H1 (cell line): ENCODE measurements at regions not wholly inside any gene's neighbourhood (a gene's known extent, or its start where the extent isn't known, plus 50 kb on each side); places are given as distances from the start of the nearest gene placed in this dataset.

Experiments used
- CTCF ChIA-PET: fragments of 300-600 bp; sonication (Branson Sonifier 250); formaldehyde crosslinking; loops from one replicate; lab custom pipeline; 2021; ENCODE audit not compliant: partially characterized antibody; lab: Charles Lee
- POLR2A ChIA-PET: fragments of 300-600 bp; sonication (Branson Sonifier 250); formaldehyde crosslinking; loops from one replicate; lab custom pipeline; 2021; ENCODE audit warnings: inconsistent platforms; ENCODE audit not compliant: partially characterized antibody; lab: Charles Lee
- DNase-seq, 2 experiments: peaks; one replicate each; pipeline versions ENCODE4 v3.0.0 to v3.0.0-alpha.2; 2010 to 2022; ENCODE audit warnings: low spot score in 2 of 2, low read depth in 1 of 2, mixed read lengths in 1 of 2
- FAIRE-seq: peaks from 2 replicates; lab custom pipeline; 2011; peaks lifted over from hg19 to GRCh38; lab: Jason Lieb, UNC
- H2AFZ ChIP-seq: 2 replicates; pipeline ENCODE4 v1.8.1; 2012; ENCODE audit warnings: low read length, inconsistent platforms
- H2AK5ac ChIP-seq: 2 replicates; pipeline ENCODE4 v1.6.1; 2013; ENCODE audit warnings: low read depth, low read length
- H2BK120ac ChIP-seq: replicated peaks from 2 replicates; pipeline ENCODE3; 2013; ENCODE audit warnings: low read depth, low read length, inconsistent platforms
- H2BK12ac ChIP-seq: 2 replicates; pipeline ENCODE4 v1.6.1; 2013; ENCODE audit warnings: low read depth, low read length
- H2BK15ac ChIP-seq: 2 replicates; pipeline ENCODE4 v1.6.1; 2013; ENCODE audit warnings: low read length
- H2BK20ac ChIP-seq: 2 replicates; pipeline ENCODE4 v1.6.1; 2013; ENCODE audit warnings: low read length
- H2BK5ac ChIP-seq: 2 replicates; pipeline ENCODE4 v1.6.1; 2013; ENCODE audit warnings: low read depth, low read length
- H3K14ac ChIP-seq: 2 replicates; pipeline ENCODE4 v1.6.1; 2013; ENCODE audit warnings: inconsistent platforms; ENCODE audit not compliant: insufficient read length
- H3K18ac ChIP-seq: 2 replicates; pipeline ENCODE4 v1.6.1; 2013; ENCODE audit warnings: low read length; ENCODE audit errors: extremely low read depth
- H3K23ac ChIP-seq: 2 replicates; pipeline ENCODE4 v1.6.1; 2013; ENCODE audit warnings: inconsistent platforms; ENCODE audit not compliant: insufficient read length
- H3K23me2 ChIP-seq: 2 replicates; pipeline ENCODE4 v1.6.1; 2013; ENCODE audit warnings: low read depth, low read length
- H3K27ac ChIP-seq: 2 replicates; pipeline ENCODE4 v1.6.1; 2011; ENCODE audit warnings: low read depth, low read length, inconsistent platforms
- H3K27me3 ChIP-seq, 4 experiments: replicated peaks in 1 of 4; 1 replicate in 1 of 4; 2 replicates in 3 of 4; pipeline versions ENCODE4 v1.6.1 to v1.8.1; 2011 to 2013; ENCODE audit warnings: low read length in 3 of 4, mild to moderate bottlenecking in 3 of 4, inconsistent platforms in 2 of 4, mixed read lengths in 2 of 4, moderate library complexity in 1 of 4; ENCODE audit not compliant: control insufficient read depth in 3 of 4, insufficient read depth in 3 of 4; ENCODE audit errors: extremely low read depth in 1 of 4
- H3K36me3 ChIP-seq, 4 experiments: 2 replicates each; pipeline versions ENCODE4 v1.6.1 to v1.8.1; 2011 to 2013; ENCODE audit warnings: mild to moderate bottlenecking in 4 of 4, low read length in 3 of 4, moderate library complexity in 2 of 4, control low read depth in 1 of 4, inconsistent platforms in 1 of 4; ENCODE audit not compliant: insufficient read depth in 4 of 4, control insufficient read depth in 2 of 4
- H3K4ac ChIP-seq: replicated peaks from 2 replicates; pipeline ENCODE3; 2013; ENCODE audit warnings: low read length, low read depth, mixed read lengths, inconsistent platforms; ENCODE audit not compliant: insufficient read length
- H3K4me1 ChIP-seq, 4 experiments: replicated peaks in 1 of 4; 1 replicate in 1 of 4; 2 replicates in 3 of 4; pipeline versions ENCODE4 v1.6.1 to v1.8.1; 2011 to 2013; ENCODE audit warnings: low read length in 3 of 4, inconsistent platforms in 2 of 4, mixed read lengths in 1 of 4; ENCODE audit not compliant: insufficient read depth in 4 of 4, control insufficient read depth in 3 of 4
- H3K4me2 ChIP-seq, 2 experiments: 2 replicates each; pipeline versions ENCODE4 v1.6.1 to v1.8.1; 2011 to 2013; ENCODE audit warnings: low read depth in 2 of 2, low read length in 2 of 2, control low read depth in 1 of 2, inconsistent platforms in 1 of 2, mild to moderate bottlenecking in 1 of 2; ENCODE audit not compliant: insufficient read depth in 1 of 2
- H3K4me3 ChIP-seq, 4 experiments: fragments of 200-600, 300-600 bp in 1 of 4; sonication (generic), shearing (Covaris generic), sonication (Bioruptor Twin) in 1 of 4; 2 replicates each; pipeline versions ENCODE4 v1.5.1 to v1.8.1; 2011 to 2016; ENCODE audit warnings: low read length in 4 of 4, low read depth in 3 of 4, control low read depth in 2 of 4, inconsistent platforms in 2 of 4, mild to moderate bottlenecking in 2 of 4, mixed read lengths in 1 of 4, moderate library complexity in 1 of 4; ENCODE audit not compliant: insufficient read depth in 2 of 4; ENCODE audit errors: extremely low read depth in 1 of 4
- H3K56ac ChIP-seq: replicated peaks from 2 replicates; pipeline ENCODE3; 2013; ENCODE audit warnings: low read depth, mild to moderate bottlenecking, mixed read lengths, low read length, inconsistent platforms; ENCODE audit not compliant: insufficient read length
- H3K79me1 ChIP-seq: 2 replicates; pipeline ENCODE4 v1.6.1; 2013; ENCODE audit warnings: low read depth, low read length, control low read depth
- H3K79me2 ChIP-seq, 2 experiments: 2 replicates each; pipeline versions ENCODE4 v1.6.1 to v1.8.1; 2012 to 2013; ENCODE audit warnings: low read length in 2 of 2, mild to moderate bottlenecking in 2 of 2, inconsistent platforms in 1 of 2; ENCODE audit not compliant: insufficient read depth in 2 of 2, control insufficient read depth in 1 of 2
- H3K9ac ChIP-seq, 4 experiments: replicated peaks in 1 of 4; 1 replicate in 1 of 4; 2 replicates in 3 of 4; pipeline versions ENCODE4 v1.6.1 to v1.8.1; 2011 to 2013; ENCODE audit warnings: low read depth in 3 of 4, low read length in 3 of 4, control low read depth in 2 of 4, mild to moderate bottlenecking in 2 of 4, moderate library complexity in 2 of 4, inconsistent platforms in 1 of 4; ENCODE audit errors: extremely low read depth in 1 of 4
- H3K9me3 ChIP-seq, 2 experiments: 2 replicates each; pipeline versions ENCODE4 v1.6.1 to v1.8.1; 2012 to 2013; ENCODE audit warnings: mild to moderate bottlenecking in 2 of 2, moderate library complexity in 2 of 2, control low read depth in 1 of 2, inconsistent platforms in 1 of 2, low read depth in 1 of 2, low read length in 1 of 2, mixed read lengths in 1 of 2; ENCODE audit not compliant: insufficient read depth in 2 of 2
- H4K20me1 ChIP-seq, 2 experiments: replicated peaks in 1 of 2; 2 replicates each; pipeline versions ENCODE3 to v1.8.1; 2011 to 2013; ENCODE audit warnings: inconsistent platforms in 2 of 2, low read length in 2 of 2, mild to moderate bottlenecking in 1 of 2; ENCODE audit not compliant: insufficient read depth in 2 of 2, control insufficient read depth in 1 of 2
- H4K5ac ChIP-seq: 2 replicates; pipeline ENCODE4 v1.6.1; 2013; ENCODE audit warnings: low read length, low read depth, mixed read lengths, inconsistent platforms; ENCODE audit not compliant: insufficient read length
- H4K8ac ChIP-seq: 2 replicates; pipeline ENCODE4 v1.8.0; 2013; ENCODE audit warnings: mild to moderate bottlenecking, moderate library complexity, low read length, inconsistent platforms; ENCODE audit not compliant: insufficient read depth; ENCODE audit errors: extremely low read depth
- H4K91ac ChIP-seq: replicated peaks from 2 replicates; pipeline ENCODE3; 2013; ENCODE audit warnings: low read length, mixed read lengths, inconsistent platforms; ENCODE audit not compliant: insufficient read length
- ASH2L ChIP-seq: fragments of 200-600, 300-600 bp; sonication (generic); IDR thresholded peaks from one replicate; pipeline ENCODE4 v1.7.1; 2017; ENCODE audit warnings: low read length
- BRCA1 ChIP-seq: IDR thresholded peaks from 2 replicates; pipeline ENCODE4 v1.6.1; 2012; ENCODE audit warnings: low read depth, low read length, improper control_type of control experiment
- CEBPB ChIP-seq: IDR thresholded peaks from 2 replicates; pipeline ENCODE4 v1.6.1; 2012; ENCODE audit warnings: low read depth, low read length
- CHD1 ChIP-seq: IDR thresholded peaks from 2 replicates; pipeline ENCODE4 v1.6.1; 2012; ENCODE audit warnings: low read depth, low read length, improper control_type of control experiment
- CHD2 ChIP-seq: IDR thresholded peaks from 2 replicates; pipeline ENCODE4 v1.6.1; 2012; ENCODE audit warnings: low read length, improper control_type of control experiment
- CREB1 ChIP-seq: IDR thresholded peaks from 2 replicates; pipeline ENCODE4 v1.6.1; 2012; ENCODE audit warnings: inconsistent platforms
- EGR1 ChIP-seq: IDR thresholded peaks from 2 replicates; pipeline ENCODE4 v1.6.1; 2011; ENCODE audit warnings: low read depth, low read length, borderline replicate concordance
- EZH2 ChIP-seq: fragments of 200-600 bp; sonication (generic); IDR thresholded peaks from 2 replicates; pipeline ENCODE4 v1.7.1; 2012; ENCODE audit warnings: low read depth, mild to moderate bottlenecking, moderate library complexity, low read length, inconsistent platforms; ENCODE audit not compliant: severe bottlenecking
- GABPA ChIP-seq: IDR thresholded peaks from 2 replicates; pipeline ENCODE4 v1.6.1; 2011; ENCODE audit warnings: mild to moderate bottlenecking, low read length, moderate library complexity, borderline replicate concordance; ENCODE audit not compliant: insufficient read depth
- JUN ChIP-seq: IDR thresholded peaks from 2 replicates; pipeline ENCODE4 v1.6.1; 2011; ENCODE audit warnings: low read depth, mild to moderate bottlenecking, improper control_type of control experiment, low read length
- JUND ChIP-seq: IDR thresholded peaks from 2 replicates; pipeline ENCODE4 v1.6.1; 2011; ENCODE audit warnings: mild to moderate bottlenecking, improper control_type of control experiment, low read length
- NANOG ChIP-seq: IDR thresholded peaks from 2 replicates; pipeline ENCODE4 v1.6.1; 2011; ENCODE audit warnings: low read length, low read depth, mild to moderate bottlenecking, inconsistent platforms; ENCODE audit not compliant: insufficient read depth, poor library complexity, severe bottlenecking
- NRF1 ChIP-seq: IDR thresholded peaks from 2 replicates; pipeline ENCODE4 v1.6.1; 2011; ENCODE audit warnings: mild to moderate bottlenecking, low read depth, low read length, improper control_type of control experiment
- POLR2A ChIP-seq, 2 experiments: IDR thresholded peaks; 1 replicate in 1 of 2; 2 replicates in 1 of 2; pipeline ENCODE4 v1.6.1; 2011; ENCODE audit warnings: low read depth in 2 of 2, low read length in 2 of 2, mild to moderate bottlenecking in 2 of 2; ENCODE audit errors: control extremely low read depth in 1 of 2
- RXRA ChIP-seq: IDR thresholded peaks from 2 replicates; pipeline ENCODE4 v1.6.1; 2011; ENCODE audit warnings: low read depth, mild to moderate bottlenecking, low read length, moderate library complexity; ENCODE audit not compliant: insufficient read depth
- SIN3A ChIP-seq, 2 experiments: IDR thresholded peaks in 1 of 2; conservative IDR thresholded peaks in 1 of 2; 2 replicates each; pipeline ENCODE4 v1.6.1; 2011 to 2012; ENCODE audit warnings: low read length in 2 of 2, improper control_type of control experiment in 1 of 2, low read depth in 1 of 2, mild to moderate bottlenecking in 1 of 2
- SP1 ChIP-seq: IDR thresholded peaks from 2 replicates; pipeline ENCODE4 v1.6.1; 2011; ENCODE audit warnings: low read depth, low read length
- WGBS, 2 experiments: shearing (Covaris generic) in 1 of 2; methylation state at CpG; one replicate each; pipeline versions ENCODE4 v1.1.6 to v1.1.7; 2013 to 2015; ENCODE audit warnings: low lambda C conversion rate in 2 of 2, mixed read lengths in 2 of 2, inconsistent platforms in 1 of 2, low coverage in 1 of 2, missing lambda C conversion rate in 1 of 2; ENCODE audit not compliant: insufficient replicate concordance in 2 of 2, insufficient coverage in 1 of 2, insufficient read length in 1 of 2; ENCODE audit errors: extremely low coverage in 1 of 2, missing lambda C conversion rate in 1 of 2; 5-methylcytosine and 5-hydroxymethylcytosine counted together

DNA sequence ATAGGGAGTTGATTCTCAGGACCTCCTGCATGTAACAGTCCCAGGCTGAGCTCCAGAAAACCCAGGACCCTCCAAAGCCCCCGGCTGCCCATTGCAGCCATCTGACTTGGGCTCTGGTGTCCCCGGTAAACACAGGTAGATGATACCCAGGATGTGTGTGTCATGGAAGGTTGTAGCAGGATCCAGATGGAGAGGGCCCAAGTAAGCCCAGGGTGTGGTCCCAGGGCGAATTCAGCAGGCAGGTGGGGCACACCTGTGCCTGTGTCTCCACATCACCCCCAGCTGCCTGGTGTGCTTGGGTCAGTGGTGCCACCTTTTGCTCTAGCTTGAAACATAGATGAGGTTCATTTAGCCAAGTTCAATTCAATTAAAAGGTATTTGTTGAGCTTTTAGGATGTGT lies 524.1 kb downstream of the GLRX3 start:
- Histone ChIP-seq H3K79me2 (no peaks in the 10 kb centered on the region), H2AK5ac (no peak overlapping the region), H3K27me3 (no peaks in the 10 kb centered on the region), H3K79me1 (no peaks in the 10 kb centered on the region), H3K4me1 (peaks cover 0 to 5% (median 2%) of the 10 kb centered on the region in 4 experiments; a peak in 1 of 7 replicates), H4K91ac (no peak overlapping the region), H3K4me3 (no peak overlapping the region), H3K9me3 (no peaks in the 10 kb centered on the region), H2BK15ac (no peak overlapping the region), H3K4ac (no peak overlapping the region), H3K23ac (no peak overlapping the region), H3K56ac (no peak overlapping the region), H3K27ac (no peak overlapping the region), H3K4me2 (no peak overlapping the region), H3K23me2 (peaks cover 2% of the 10 kb centered on the region; the same call in 1 of the 2 replicates), H2BK5ac (no peak overlapping the region), H4K5ac (no peak overlapping the region), H3K36me3 (no peaks in the 10 kb centered on the region), H2BK120ac (no peak overlapping the region), H3K14ac (no peak overlapping the region), H3K18ac (no peak overlapping the region), H3K9ac (no peak overlapping the region), H4K8ac (no peak overlapping the region), H4K20me1 (no peaks in the 10 kb centered on the region), H2BK12ac (no peak overlapping the region), H2AFZ (no peak overlapping the region), H2BK20ac (no peak overlapping the region)
- FAIRE-seq (no peak), DNase-seq (no peak)
- WGBS, 2 experiments = 97% methylated on average over 3 of the region's 3 CpGs; no CpG with 5 or more reads in 1 of the 2 experiments
- ChIA-PET CTCF (interaction anchor here (0.8 to 1.3 kb wide), 2 partner anchors 27 to 47 kb away, joined by 3 read pairs; no protein-coding TSS in a partner anchor), POLR2A (no interaction called here)
- no peak for TF ChIP-seq EGR1
- no peak for TF ChIP-seq RXRA
- no peak for TF ChIP-seq POLR2A (IDR thresholded peaks at IDR 0.05; ENCODE audit: control extremely low read depth in 1 of 2, low read depth in 2 of 2, low read length in 2 of 2)
- no peak for TF ChIP-seq NRF1
- TF ChIP-seq CHD1 = no peak
- TF ChIP-seq CEBPB = no peak
- TF ChIP-seq GABPA = no peak
- TF ChIP-seq EZH2 = no peak
- no peak for TF ChIP-seq CHD2
- TF ChIP-seq SP1 = no peak
- TF ChIP-seq JUND = no peak
- TF ChIP-seq JUN = no peak
- no peak for TF ChIP-seq NANOG
- TF ChIP-seq BRCA1 = no peak
- no peak for TF ChIP-seq ASH2L
- no peak for TF ChIP-seq SIN3A (conservative IDR thresholded peaks at IDR 0.05 in 1 of 2, IDR thresholded peaks at IDR 0.05 in 1 of 2; ENCODE audit: low read depth in 1 of 2, low read length in 2 of 2)
- TF ChIP-seq CREB1 = no peak
